SK-N-SH treated with all-trans-retinoic acid at 6 μM for 48 hours (cell line): ENCODE measurements at regions not wholly inside any gene's neighbourhood (a gene's known extent, or its start where the extent isn't known, plus 50 kb on each side); places are given as distances from the start of the nearest gene placed in this dataset.

Experiments used
- ARNTL ChIP-seq: fragments of 450-650 bp; formaldehyde crosslinking; IDR thresholded peaks from 2 replicates; pipeline ENCODE4 v1.5.0; 2020; ENCODE audit warnings: low read depth, mild to moderate bottlenecking, moderate library complexity, borderline replicate concordance
- GLIS3 ChIP-seq: fragments of 250-450 bp; sonication (Bioruptor Pico); IDR thresholded peaks from 2 replicates; pipeline ENCODE4 v1.5.0; 2020; ENCODE audit warnings: mild to moderate bottlenecking, moderate library complexity
- SNAI2 ChIP-seq: fragments of 250-450 bp; sonication (Bioruptor Pico); IDR thresholded peaks from 2 replicates; pipeline ENCODE4 v1.5.0; 2020; ENCODE audit warnings: mild to moderate bottlenecking, moderate library complexity
- TOX ChIP-seq: fragments of 250-450 bp; sonication (Bioruptor Pico); IDR thresholded peaks from 2 replicates; pipeline ENCODE4 v1.8.0; 2021; ENCODE audit warnings: mild to moderate bottlenecking, moderate library complexity, borderline replicate concordance
- ZC3H10 ChIP-seq: fragments of 250-450 bp; sonication (Bioruptor Pico); IDR thresholded peaks from 2 replicates; pipeline ENCODE4 v1.5.1; 2021; ENCODE audit warnings: mild to moderate bottlenecking, moderate library complexity
- ZFP30 ChIP-seq: fragments of 450-650 bp; formaldehyde crosslinking; IDR thresholded peaks from 2 replicates; pipeline ENCODE4 v1.5.0; 2022; ENCODE audit warnings: mild to moderate bottlenecking, moderate library complexity
- ZNF70 ChIP-seq: fragments of 450-650 bp; formaldehyde crosslinking; IDR thresholded peaks from 2 replicates; pipeline ENCODE4 v1.5.0; 2020; ENCODE audit warnings: mild to moderate bottlenecking, moderate library complexity
- TF ChIP-seq, protein P1 (sequence below): fragments of 250-450 bp; sonication (Bioruptor Pico); IDR thresholded peaks from 2 replicates; pipeline ENCODE4 v1.8.0; 2020; ENCODE audit warnings: mild to moderate bottlenecking, moderate library complexity, borderline replicate concordance

DNA sequence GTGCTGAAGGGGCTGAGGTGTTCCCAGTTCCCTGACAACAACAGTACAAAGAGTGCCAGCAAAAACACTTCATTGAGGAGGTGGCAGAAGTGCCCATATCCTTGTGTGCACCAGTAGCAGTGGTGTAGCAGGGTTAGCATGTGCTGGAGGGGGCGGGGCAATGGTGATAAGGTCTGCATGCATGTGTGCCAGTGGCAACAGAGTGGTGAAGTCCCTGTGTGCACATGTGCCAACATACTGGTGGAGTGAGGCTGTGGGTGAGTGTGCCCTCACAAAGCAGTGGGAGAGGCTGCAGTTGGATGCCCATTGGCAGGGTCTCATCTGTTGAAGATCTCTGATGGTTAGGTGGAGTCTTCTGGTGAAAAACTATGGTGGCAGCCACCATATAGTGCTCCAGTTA lies 994.6 kb downstream of the PCDH19 start:
- TF ChIP-seq ZNF70 (CRISPR knock-in tag) (no peak), SNAI2 (CRISPR knock-in tag) (no peak), GLIS3 (CRISPR knock-in tag) (no peak), TOX (CRISPR knock-in tag) (no peak), ARNTL (CRISPR knock-in tag) (no peak), ZFP30 (no peak), ZC3H10 (CRISPR knock-in tag) (no peak)
- TF ChIP-seq, protein P1, sequence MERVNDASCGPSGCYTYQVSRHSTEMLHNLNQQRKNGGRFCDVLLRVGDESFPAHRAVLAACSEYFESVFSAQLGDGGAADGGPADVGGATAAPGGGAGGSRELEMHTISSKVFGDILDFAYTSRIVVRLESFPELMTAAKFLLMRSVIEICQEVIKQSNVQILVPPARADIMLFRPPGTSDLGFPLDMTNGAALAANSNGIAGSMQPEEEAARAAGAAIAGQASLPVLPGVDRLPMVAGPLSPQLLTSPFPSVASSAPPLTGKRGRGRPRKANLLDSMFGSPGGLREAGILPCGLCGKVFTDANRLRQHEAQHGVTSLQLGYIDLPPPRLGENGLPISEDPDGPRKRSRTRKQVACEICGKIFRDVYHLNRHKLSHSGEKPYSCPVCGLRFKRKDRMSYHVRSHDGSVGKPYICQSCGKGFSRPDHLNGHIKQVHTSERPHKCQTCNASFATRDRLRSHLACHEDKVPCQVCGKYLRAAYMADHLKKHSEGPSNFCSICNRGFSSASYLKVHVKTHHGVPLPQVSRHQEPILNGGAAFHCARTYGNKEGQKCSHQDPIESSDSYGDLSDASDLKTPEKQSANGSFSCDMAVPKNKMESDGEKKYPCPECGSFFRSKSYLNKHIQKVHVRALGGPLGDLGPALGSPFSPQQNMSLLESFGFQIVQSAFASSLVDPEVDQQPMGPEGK (CRISPR knock-in tag) = no peak
